ENCODE measurements at regions not wholly inside any gene's neighbourhood (a gene's known extent, or its start where the extent isn't known, plus 50 kb on each side); places are given as distances from the start of the nearest gene placed in this dataset.

- TF ChIP-seq CTCF (IDR thresholded peaks at IDR 0.05; ENCODE audit: control extremely low read depth in 1 of 3, insufficient read depth in 1 of 3, low read depth in 1 of 3, low read length in 3 of 3) (no peak), NRF1 (IDR thresholded peaks at IDR 0.05; ENCODE audit: low read depth, low read length) (no peak), ZNF274 (IDR thresholded peaks at IDR 0.05; ENCODE audit: borderline replicate concordance, extremely low read depth, low read length) (no peak), RXRA (IDR thresholded peaks at IDR 0.05; ENCODE audit: insufficient read depth, low read depth, low read length) (no peak), POLR2A (IDR thresholded peaks at IDR 0.05; ENCODE audit: control extremely low read depth in 1 of 2, low read depth in 2 of 2, low read length in 2 of 2) (no peak), TEAD4 (IDR thresholded peaks at IDR 0.05; ENCODE audit: low read depth, low read length) (no peak), CHD2 (IDR thresholded peaks at IDR 0.05; ENCODE audit: low read length) (no peak), SRF (IDR thresholded peaks at IDR 0.05; ENCODE audit: low read depth, low read length) (no peak), CHD1 (IDR thresholded peaks at IDR 0.05; ENCODE audit: low read depth, low read length) (no peak), TBP (IDR thresholded peaks at IDR 0.05; ENCODE audit: low read depth, low read length) (no peak), EP300 (IDR thresholded peaks at IDR 0.05; ENCODE audit: borderline replicate concordance in 1 of 2, low read depth in 2 of 2, low read length in 2 of 2) (no peak), EZH2 (IDR thresholded peaks at IDR 0.05; ENCODE audit: low read depth, low read length, severe bottlenecking) (no peak)
Observed at GRCh38 chr11:104337273-104337672, 173.3 kb upstream of the PDGFD start.

Measured in H1 (cell line).